ENCODE measurements at regions not wholly inside any gene's neighbourhood (a gene's known extent, or its start where the extent isn't known, plus 50 kb on each side); places are given as distances from the start of the nearest gene placed in this dataset.
A peak's percentile ranks its signal among the peaks of the same experiment; 100 is the strongest.

DNA sequence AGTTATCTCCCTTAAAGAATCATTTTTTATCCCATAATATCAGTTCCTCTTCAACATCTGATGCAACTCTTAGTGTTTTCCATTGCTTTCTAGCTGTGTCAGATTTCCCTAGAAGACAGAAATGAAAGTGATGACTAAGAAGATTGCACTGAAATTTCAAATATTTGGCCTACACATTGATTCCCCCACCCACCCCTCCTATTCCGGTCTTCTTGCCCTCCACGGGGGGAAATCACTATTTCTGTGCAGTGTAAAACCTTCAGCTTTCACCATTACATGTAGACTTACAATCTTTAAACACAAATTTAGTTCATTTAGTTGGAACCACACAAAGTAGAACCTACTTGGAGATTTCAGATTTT, 63.7 kb upstream of the IL6 start:
- TF ChIP-seq EZH2 (IDR thresholded peaks at IDR 0.05; ENCODE audit: insufficient read depth, low read length), result no peak
- H3K4me2 ChIP-seq (ENCODE audit: low read length), result peak overlapping the region; percentile 36
- H3K79me2 ChIP-seq (ENCODE audit: insufficient read depth, low read length), result no peaks in the 10 kb centered on the region
- H3K9me3 Mint-ChIP-seq (ENCODE audit: unreplicated experiment), result peaks cover 2% of the 10 kb centered on the region
- no peaks in the 10 kb centered on the region for H3K27me3 ChIP-seq (ENCODE audit: insufficient read depth, low read length)
- H3K9ac ChIP-seq (ENCODE audit: low read length), result peak overlapping the region; percentile 9
- peaks cover 36% of the 10 kb centered on the region for H3K4me1 ChIP-seq (ENCODE audit: insufficient read depth, low read length)
- H3K4me3 ChIP-seq (ENCODE audit: insufficient read depth, low read depth, low read length), result no peak overlapping the region
- H3K9me3 ChIP-seq (ENCODE audit: insufficient read depth, low read depth, low read length), result no peaks in the 10 kb centered on the region
- no peaks in the 10 kb centered on the region for H4K20me1 ChIP-seq (ENCODE audit: insufficient read depth, low read length)
- peak overlapping the region; percentile 57 for H3K27ac ChIP-seq (ENCODE audit: low read depth, low read length)
- peak overlapping the region; percentile 35 for H2AFZ ChIP-seq (ENCODE audit: low read depth, low read length)
- no peak overlapping the region for H3K4me3 Mint-ChIP-seq (ENCODE audit: unreplicated experiment)
- H3K4me1 Mint-ChIP-seq (ENCODE audit: low read depth, unreplicated experiment), result peaks cover 48% of the 10 kb centered on the region
- H3K27me3 Mint-ChIP-seq (ENCODE audit: low read depth, unreplicated experiment), result no peaks in the 10 kb centered on the region
- no peaks in the 10 kb centered on the region for H3K36me3 Mint-ChIP-seq (ENCODE audit: low read depth, unreplicated experiment)
- DNase-seq (ENCODE audit: low read depth) (peak; percentile 62), FAIRE-seq (peak; percentile 97)
- no peaks in the 10 kb centered on the region for H3K36me3 ChIP-seq (ENCODE audit: insufficient read depth, low read length)
- H3K27ac Mint-ChIP-seq (ENCODE audit: unreplicated experiment), result peak overlapping the region; percentile 99

DNA sequence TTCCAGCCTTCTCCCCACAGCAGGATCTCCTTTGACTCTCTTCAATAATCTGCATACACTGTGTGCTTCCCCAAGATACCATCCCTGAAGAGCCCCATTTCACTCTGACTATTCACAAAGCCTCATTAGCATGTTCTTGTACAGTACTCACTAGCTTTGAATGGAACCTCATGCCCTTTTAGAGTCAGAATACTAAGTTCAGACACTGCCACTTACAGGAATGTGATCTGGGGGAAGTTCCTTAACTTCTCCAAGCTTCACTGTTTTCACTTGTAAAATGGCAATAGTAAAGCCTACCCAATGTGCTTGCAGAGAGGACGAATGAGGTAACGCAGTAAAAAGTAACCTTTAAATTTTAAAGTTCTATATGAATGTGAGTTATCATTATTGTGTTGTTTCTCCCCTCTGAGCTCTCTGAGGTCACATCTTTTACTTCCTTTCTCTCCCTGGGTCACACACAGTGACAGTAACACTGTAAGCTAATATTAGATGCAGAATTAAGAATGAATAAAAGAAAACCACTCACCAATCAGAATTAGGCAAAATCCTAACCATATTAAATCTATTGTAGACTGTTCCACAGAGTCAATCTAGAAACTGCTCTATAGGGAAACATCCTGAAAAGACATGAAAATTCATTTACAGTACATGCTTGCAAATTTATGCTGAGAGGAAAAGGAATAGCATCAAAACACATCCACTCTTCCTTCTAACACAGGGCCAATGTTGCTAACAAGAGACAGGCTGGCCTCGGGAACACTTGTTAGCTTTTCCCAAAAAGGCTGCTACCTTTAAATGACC, 64.2 kb upstream of the IL6 start:
- TF ChIP-seq, protein P1, sequence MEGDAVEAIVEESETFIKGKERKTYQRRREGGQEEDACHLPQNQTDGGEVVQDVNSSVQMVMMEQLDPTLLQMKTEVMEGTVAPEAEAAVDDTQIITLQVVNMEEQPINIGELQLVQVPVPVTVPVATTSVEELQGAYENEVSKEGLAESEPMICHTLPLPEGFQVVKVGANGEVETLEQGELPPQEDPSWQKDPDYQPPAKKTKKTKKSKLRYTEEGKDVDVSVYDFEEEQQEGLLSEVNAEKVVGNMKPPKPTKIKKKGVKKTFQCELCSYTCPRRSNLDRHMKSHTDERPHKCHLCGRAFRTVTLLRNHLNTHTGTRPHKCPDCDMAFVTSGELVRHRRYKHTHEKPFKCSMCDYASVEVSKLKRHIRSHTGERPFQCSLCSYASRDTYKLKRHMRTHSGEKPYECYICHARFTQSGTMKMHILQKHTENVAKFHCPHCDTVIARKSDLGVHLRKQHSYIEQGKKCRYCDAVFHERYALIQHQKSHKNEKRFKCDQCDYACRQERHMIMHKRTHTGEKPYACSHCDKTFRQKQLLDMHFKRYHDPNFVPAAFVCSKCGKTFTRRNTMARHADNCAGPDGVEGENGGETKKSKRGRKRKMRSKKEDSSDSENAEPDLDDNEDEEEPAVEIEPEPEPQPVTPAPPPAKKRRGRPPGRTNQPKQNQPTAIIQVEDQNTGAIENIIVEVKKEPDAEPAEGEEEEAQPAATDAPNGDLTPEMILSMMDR (IDR thresholded peaks at IDR 0.05; ENCODE audit: insufficient read depth, low read depth, low read length), result no peak
- no peak for TF ChIP-seq EZH2 (IDR thresholded peaks at IDR 0.05; ENCODE audit: insufficient read depth, low read length)
- Histone ChIP-seq H4K20me1 (ENCODE audit: insufficient read depth, low read length) (no peaks in the 10 kb centered on the region), H3K27ac (ENCODE audit: low read depth, low read length) (peak overlapping the region; percentile 57), H3K4me3 (ENCODE audit: insufficient read depth, low read depth, low read length) (no peak overlapping the region), H3K36me3 (ENCODE audit: insufficient read depth, low read length) (no peaks in the 10 kb centered on the region), H3K9me3 (ENCODE audit: insufficient read depth, low read depth, low read length) (no peaks in the 10 kb centered on the region), H3K4me2 (ENCODE audit: low read length) (peak overlapping the region; percentile 36), H3K27me3 (ENCODE audit: insufficient read depth, low read length) (no peaks in the 10 kb centered on the region), H3K4me1 (ENCODE audit: insufficient read depth, low read length) (peaks cover 30% of the 10 kb centered on the region), H2AFZ (ENCODE audit: low read depth, low read length) (peak overlapping the region; percentile 35), H3K79me2 (ENCODE audit: insufficient read depth, low read length) (no peaks in the 10 kb centered on the region), H3K9ac (ENCODE audit: low read length) (peak overlapping the region; percentile 9)
- Mint-ChIP-seq H3K4me1 (ENCODE audit: low read depth, unreplicated experiment) (peaks cover 44% of the 10 kb centered on the region), H3K27me3 (ENCODE audit: low read depth, unreplicated experiment) (no peaks in the 10 kb centered on the region), H3K9me3 (ENCODE audit: unreplicated experiment) (peaks cover 2% of the 10 kb centered on the region), H3K4me3 (ENCODE audit: unreplicated experiment) (no peak overlapping the region), H3K36me3 (ENCODE audit: low read depth, unreplicated experiment) (no peaks in the 10 kb centered on the region), H3K27ac (ENCODE audit: unreplicated experiment) (peak overlapping the region; percentile 99)
- no peak for FAIRE-seq
- no peak for DNase-seq (ENCODE audit: low read depth)

DNA sequence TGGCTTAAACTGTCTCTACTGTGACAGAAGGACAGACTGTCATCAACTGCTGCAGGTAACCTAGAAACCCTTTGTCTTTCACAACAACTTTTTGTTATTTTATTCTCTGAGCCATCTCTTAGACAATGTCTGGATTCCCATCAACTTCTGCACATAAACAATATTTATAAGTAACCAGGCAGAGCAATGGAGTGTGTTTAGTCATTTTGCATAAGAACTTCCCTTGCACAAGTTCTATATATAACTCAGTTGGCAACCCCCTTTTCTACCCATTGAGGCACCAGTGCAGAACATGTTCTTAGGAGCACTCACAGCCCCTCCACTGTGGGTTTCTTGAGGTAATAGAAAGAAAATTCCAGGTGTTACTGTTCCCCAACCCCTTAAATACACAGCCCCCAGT, 65.0 kb upstream of the IL6 start:
- Histone ChIP-seq H3K4me3 (ENCODE audit: insufficient read depth, low read depth, low read length) (no peak overlapping the region), H3K27me3 (ENCODE audit: insufficient read depth, low read length) (no peaks in the 10 kb centered on the region), H3K9me3 (ENCODE audit: insufficient read depth, low read depth, low read length) (no peaks in the 10 kb centered on the region), H3K36me3 (ENCODE audit: insufficient read depth, low read length) (no peaks in the 10 kb centered on the region), H3K4me2 (ENCODE audit: low read length) (no peak overlapping the region), H4K20me1 (ENCODE audit: insufficient read depth, low read length) (no peaks in the 10 kb centered on the region), H3K27ac (ENCODE audit: low read depth, low read length) (no peak overlapping the region), H3K79me2 (ENCODE audit: insufficient read depth, low read length) (no peaks in the 10 kb centered on the region), H3K9ac (ENCODE audit: low read length) (no peak overlapping the region), H3K4me1 (ENCODE audit: insufficient read depth, low read length) (peaks cover 23% of the 10 kb centered on the region), H2AFZ (ENCODE audit: low read depth, low read length) (no peak overlapping the region)
- no peak for DNase-seq (ENCODE audit: low read depth)
- H3K27me3 Mint-ChIP-seq (ENCODE audit: low read depth, unreplicated experiment), result no peaks in the 10 kb centered on the region
- peak overlapping the region; percentile 99 for H3K27ac Mint-ChIP-seq (ENCODE audit: unreplicated experiment)
- peaks cover 2% of the 10 kb centered on the region for H3K9me3 Mint-ChIP-seq (ENCODE audit: unreplicated experiment)
- TF ChIP-seq, protein P1 (IDR thresholded peaks at IDR 0.05; ENCODE audit: insufficient read depth, low read depth, low read length), result no peak
- TF ChIP-seq EZH2 (IDR thresholded peaks at IDR 0.05; ENCODE audit: insufficient read depth, low read length), result no peak
- H3K36me3 Mint-ChIP-seq (ENCODE audit: low read depth, unreplicated experiment), result no peaks in the 10 kb centered on the region
- no peak for FAIRE-seq
- peaks cover 38% of the 10 kb centered on the region for H3K4me1 Mint-ChIP-seq (ENCODE audit: low read depth, unreplicated experiment)
- no peak overlapping the region for H3K4me3 Mint-ChIP-seq (ENCODE audit: unreplicated experiment)
